Endothelial cell of umbilical vein (primary cell): ENCODE measurements at regions not wholly inside any gene's neighbourhood (a gene's known extent, or its start where the extent isn't known, plus 50 kb on each side); places are given as distances from the start of the nearest gene placed in this dataset.

Experiments used
- BruUV-seq: library from RNA; stranded (reverse); fragments of 400-500 nt; replicated peaks from 2 replicates; lab custom pipeline; 2021; lab: Mats Ljungman, UMichigan
- CTCF ChIA-PET: fragments of 300-600, 350-600 bp; sonication (Branson Sonifier 250); formaldehyde crosslinking; loops from one replicate; lab custom pipeline; 2021; ENCODE audit warnings: antibody characterized with exemption, inconsistent platforms; lab: Charles Lee
- POLR2A ChIA-PET: fragments of 300-600, 350-600 bp; sonication (Branson Sonifier 250); formaldehyde crosslinking; loops from one replicate; lab custom pipeline; 2021; ENCODE audit warnings: antibody characterized with exemption, inconsistent platforms; lab: Charles Lee
- DNase-seq: peaks from one replicate; pipeline ENCODE4 v3.0.0-alpha.2; 2011; ENCODE audit warnings: low read depth, low spot score
- FAIRE-seq: peaks from 2 replicates; lab custom pipeline; 2011; peaks lifted over from hg19 to GRCh38; lab: Jason Lieb, UNC
- H2AFZ ChIP-seq: 2 replicates; pipeline ENCODE4 v1.6.0; 2012; ENCODE audit warnings: low read depth, low read length, control low read depth, inconsistent platforms
- H3K27ac ChIP-seq: 2 replicates; pipeline ENCODE4 v1.5.1; 2011; ENCODE audit warnings: low read depth, mild to moderate bottlenecking, control low read depth, low read length, moderate library complexity; ENCODE audit not compliant: insufficient read depth
- H3K27me3 ChIP-seq, 2 experiments: 2 replicates each; pipeline versions ENCODE4 v1.6.0 to v1.6.1; 2011; ENCODE audit warnings: low read length in 2 of 2, mixed read lengths in 1 of 2; ENCODE audit not compliant: control insufficient read depth in 2 of 2, insufficient read depth in 2 of 2
- H3K36me3 ChIP-seq, 2 experiments: 2 replicates in 1 of 2; 3 replicates in 1 of 2; pipeline ENCODE4 v1.5.1; 2011; ENCODE audit warnings: low read length in 2 of 2, mild to moderate bottlenecking in 1 of 2, moderate library complexity in 1 of 2; ENCODE audit not compliant: control insufficient read depth in 2 of 2, insufficient read depth in 2 of 2; ENCODE audit errors: extremely low read depth in 1 of 2
- H3K4me1 ChIP-seq: 3 replicates; pipeline ENCODE4 v1.5.1; 2011; ENCODE audit warnings: mild to moderate bottlenecking, low read length; ENCODE audit not compliant: control insufficient read depth, insufficient read depth; ENCODE audit errors: extremely low read depth
- H3K4me2 ChIP-seq: 2 replicates; pipeline ENCODE4 v1.6.1; 2011; ENCODE audit warnings: low read length, control low read depth, mixed read lengths; ENCODE audit not compliant: insufficient read depth
- H3K4me3 ChIP-seq, 3 experiments: fragments of 200-600 bp in 1 of 3; sonication (generic), shearing (Covaris generic) in 1 of 3; replicated peaks in 1 of 3; 2 replicates each; pipeline ENCODE4 v1.5.1; 2011 to 2016; ENCODE audit warnings: control low read depth in 3 of 3, low read length in 3 of 3, mild to moderate bottlenecking in 2 of 3, inconsistent platforms in 1 of 3, low read depth in 1 of 3, moderate library complexity in 1 of 3; ENCODE audit not compliant: insufficient read depth in 1 of 3
- H3K79me2 ChIP-seq: 2 replicates; pipeline ENCODE4 v1.6.0; 2012; ENCODE audit warnings: low read length, inconsistent platforms; ENCODE audit not compliant: control insufficient read depth, insufficient read depth
- H3K9ac ChIP-seq: replicated peaks from 2 replicates; pipeline ENCODE3; 2011; ENCODE audit warnings: low read length, control low read depth; ENCODE audit not compliant: insufficient read depth; ENCODE audit errors: extremely low read depth
- H3K9me1 ChIP-seq: replicated peaks from 3 replicates; pipeline ENCODE4 v1.6.0; 2011; ENCODE audit warnings: mild to moderate bottlenecking, low read length; ENCODE audit not compliant: control insufficient read depth, insufficient read depth; ENCODE audit errors: extremely low read depth
- H3K9me3 ChIP-seq: replicated peaks from 2 replicates; pipeline ENCODE4 v1.5.1; 2012; ENCODE audit warnings: low read length, inconsistent platforms; ENCODE audit not compliant: control insufficient read depth, insufficient read depth
- H4K20me1 ChIP-seq: replicated peaks from 2 replicates; pipeline ENCODE3; 2011; ENCODE audit warnings: mild to moderate bottlenecking, low read length; ENCODE audit not compliant: control insufficient read depth, insufficient read depth; ENCODE audit errors: extremely low read depth
- CTCF ChIP-seq, 2 donors: IDR thresholded peaks; 1 replicate in 1 of 2; 2 replicates in 1 of 2; pipeline ENCODE4 v1.5.1; 2011; ENCODE audit warnings: low read length in 2 of 2, mild to moderate bottlenecking in 2 of 2, moderate library complexity in 2 of 2, control low read depth in 1 of 2, inconsistent platforms in 1 of 2, low read depth in 1 of 2; ENCODE audit not compliant: insufficient read depth in 1 of 2; ENCODE audit errors: extremely low read depth in 1 of 2
- EZH2 ChIP-seq: IDR thresholded peaks from 2 replicates; pipeline ENCODE4 v1.6.1; 2012; ENCODE audit warnings: borderline replicate concordance, low read depth, mild to moderate bottlenecking, moderate library complexity, low read length, inconsistent platforms; ENCODE audit not compliant: severe bottlenecking
- FOS ChIP-seq: IDR thresholded peaks from 2 replicates; pipeline ENCODE4 v1.6.1; 2011; ENCODE audit warnings: mild to moderate bottlenecking, low read length, moderate library complexity, borderline replicate concordance; ENCODE audit not compliant: insufficient read depth
- GATA2 ChIP-seq: IDR thresholded peaks from 2 replicates; pipeline ENCODE4 v1.7.0; 2011; ENCODE audit warnings: low read depth, mild to moderate bottlenecking, moderate library complexity, mixed read lengths, low read length; ENCODE audit not compliant: insufficient read length, insufficient read depth
- JUN ChIP-seq: IDR thresholded peaks from 2 replicates; pipeline ENCODE4 v1.6.1; 2011; ENCODE audit warnings: borderline replicate concordance, low read depth; ENCODE audit not compliant: insufficient read length, insufficient read depth
- MAX ChIP-seq: IDR thresholded peaks from 2 replicates; pipeline ENCODE4 v1.6.1; 2011; ENCODE audit not compliant: insufficient read depth, insufficient read length
- MYC ChIP-seq: IDR thresholded peaks from one replicate; pipeline ENCODE4 v1.6.1; 2011; ENCODE audit warnings: mild to moderate bottlenecking, low read depth, low read length
- POLR2A ChIP-seq: IDR thresholded peaks from 2 replicates; pipeline ENCODE4 v1.6.1; 2012; ENCODE audit warnings: low read depth, mild to moderate bottlenecking, control low read depth, low read length
- POLR2AphosphoS5 ChIP-seq: IDR thresholded peaks from 2 replicates; pipeline ENCODE4 v1.6.1; 2012; ENCODE audit warnings: low read depth, mild to moderate bottlenecking, control low read depth, low read length, moderate library complexity; ENCODE audit not compliant: insufficient read depth
- dilution Hi-C: fragments of 300-500 bp; cut with MboI; formaldehyde crosslinking; loops from one replicate; pipeline ENCODE4 v1.15.0; 2019; ENCODE audit warnings: low sequenced_read_pairs; ENCODE audit not compliant: extremely low pct_ligation_motif_present
- intact Hi-C: fragments of 100-400 bp; cut with micrococcal nuclease; formaldehyde crosslinking; loops from one replicate; pipeline ENCODE4 v1.10.0; 2022

- Histone ChIP-seq H2AFZ (no peak overlapping the region), H3K27me3 (no peaks in the 10 kb centered on the region), H4K20me1 (no peaks in the 10 kb centered on the region), H3K4me3 (no peak overlapping the region), H3K9ac (no peak overlapping the region), H3K79me2 (no peaks in the 10 kb centered on the region), H3K9me3 (no peaks in the 10 kb centered on the region), H3K9me1 (no peaks in the 10 kb centered on the region), H3K4me2 (no peak overlapping the region), H3K27ac (no peak overlapping the region), H3K36me3 (no peaks in the 10 kb centered on the region), H3K4me1 (no peaks in the 10 kb centered on the region)
- TF ChIP-seq POLR2A (no peak), CTCF (IDR thresholded peaks at IDR 0.05; ENCODE audit: extremely low read depth in 1 of 2, insufficient read depth in 1 of 2, low read depth in 1 of 2, low read length in 2 of 2) (no peak), MAX (no peak), MYC (no peak), FOS (no peak)
- ChIA-PET CTCF (interaction anchor here (0.8 to 1.7 kb wide), 2 partner anchors 9 to 14 kb away, joined by 3 to 15 read pairs; no protein-coding TSS in a partner anchor), POLR2A (no interaction called here)
- dilution Hi-C loops, result no loop called here
- BruUV-seq, result no TSS peak
- no peak for FAIRE-seq
- no peak for DNase-seq
- intact Hi-C loops, result no loop called here
Observed at GRCh38 chr19:34051255-34051654, 121.0 kb upstream of the LSM14A start.

- no peak for TF ChIP-seq POLR2A
- TF ChIP-seq GATA2, result no peak
- TF ChIP-seq EZH2, result no peak
- TF ChIP-seq POLR2AphosphoS5, result no peak
- TF ChIP-seq JUN, result no peak
- no peak for TF ChIP-seq MAX
- TF ChIP-seq CTCF (IDR thresholded peaks at IDR 0.05; ENCODE audit: extremely low read depth in 1 of 2, insufficient read depth in 1 of 2, low read depth in 1 of 2, low read length in 2 of 2), result no peak
- no peak for TF ChIP-seq MYC
- TF ChIP-seq FOS, result no peak
- Histone ChIP-seq H3K27me3 (no peaks in the 10 kb centered on the region), H4K20me1 (no peaks in the 10 kb centered on the region), H3K27ac (no peak overlapping the region), H3K79me2 (no peaks in the 10 kb centered on the region), H3K9me1 (no peaks in the 10 kb centered on the region), H3K9ac (no peak overlapping the region), H3K4me1 (no peaks in the 10 kb centered on the region), H3K4me2 (no peak overlapping the region), H3K36me3 (no peaks in the 10 kb centered on the region), H2AFZ (no peak overlapping the region), H3K9me3 (no peaks in the 10 kb centered on the region), H3K4me3 (no peak overlapping the region)
- no peak for DNase-seq
- intact Hi-C loops, result no loop called here
- dilution Hi-C loops, result no loop called here
- ChIA-PET POLR2A (no interaction called here), CTCF (interaction anchor here (1.0 kb wide), 1 partner anchor 15 kb away, joined by 5 read pairs; no protein-coding TSS in a partner anchor)
- no TSS peak for BruUV-seq
- no peak for FAIRE-seq
Observed at GRCh38 chr19:34057155-34057554, 115.1 kb upstream of the LSM14A start.
